ENCODE measurements at regions not wholly inside any gene's neighbourhood (a gene's known extent, or its start where the extent isn't known, plus 50 kb on each side); places are given as distances from the start of the nearest gene placed in this dataset.
"Not testable (repeated sequence)": the region's sequence is repeated elsewhere in the genome, so short reads cannot be mapped to it uniquely, and the experiment has no call there.

DNA sequence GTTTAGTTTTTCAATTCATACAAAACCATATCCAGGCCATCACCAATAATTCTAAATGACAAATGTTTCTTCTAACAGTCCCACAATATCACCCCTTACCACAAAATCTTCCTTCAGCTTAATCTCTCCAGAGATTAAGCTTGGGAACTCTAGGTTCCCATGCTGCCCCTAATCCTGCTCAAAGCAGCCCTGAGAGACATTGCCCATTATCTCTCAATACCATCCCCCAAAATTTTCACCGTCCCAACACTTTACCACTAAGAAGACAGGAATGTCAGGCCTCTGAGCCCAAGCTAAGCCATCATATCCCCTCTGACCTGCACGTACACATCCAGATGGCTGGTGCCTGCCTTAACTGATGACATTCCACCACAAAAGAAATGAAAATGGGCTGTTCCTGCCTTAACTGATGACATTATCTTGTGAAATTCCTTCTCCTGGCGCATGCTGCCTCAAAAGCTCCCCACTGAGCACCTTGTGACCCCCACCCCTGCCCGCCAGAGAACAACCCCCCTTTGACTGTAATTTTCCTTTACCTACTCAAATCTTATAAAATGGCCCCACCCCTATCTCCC lies 1530.9 kb upstream of the SPRY2 start:
- H3K27ac ChIP-seq (ENCODE audit: low read length); H3K9me3 ChIP-seq (ENCODE audit: control insufficient read depth in 2 of 2, low read length in 2 of 2); H3K4me1 ChIP-seq (ENCODE audit: control insufficient read depth, insufficient read depth, low read length); H3K4me3 ChIP-seq (ENCODE audit: low read length in 2 of 2); H3K9ac ChIP-seq (ENCODE audit: low read length in 2 of 2); H3K36me3 ChIP-seq (ENCODE audit: control insufficient read depth in 2 of 2, insufficient read depth in 2 of 2, low read length in 2 of 2); H3K27me3 ChIP-seq (ENCODE audit: control insufficient read depth in 1 of 2, insufficient read depth in 2 of 2, low read length in 2 of 2): not testable (repeated sequence)

GRCh38 chr13:81848291-81848690 lies 1507.4 kb upstream of the SPRY2 start:
- Histone ChIP-seq H3K9me3 (ENCODE audit: control insufficient read depth in 2 of 2, low read length in 2 of 2) (no peaks in the 10 kb centered on the region), H3K4me1 (ENCODE audit: control insufficient read depth, insufficient read depth, low read length) (no peaks in the 10 kb centered on the region), H3K9ac (ENCODE audit: low read length in 2 of 2) (no peak overlapping the region), H3K27me3 (ENCODE audit: control insufficient read depth in 1 of 2, insufficient read depth in 2 of 2, low read length in 2 of 2) (no peaks in the 10 kb centered on the region), H3K27ac (ENCODE audit: low read length) (no peak overlapping the region), H3K36me3 (ENCODE audit: control insufficient read depth in 2 of 2, insufficient read depth in 2 of 2, low read length in 2 of 2) (no peaks in the 10 kb centered on the region), H3K4me3 (ENCODE audit: low read length in 2 of 2) (no peak overlapping the region)

- Histone ChIP-seq H3K27ac (ENCODE audit: low read length) (no peak overlapping the region), H3K4me3 (ENCODE audit: low read length in 2 of 2) (no peak overlapping the region), H3K9ac (ENCODE audit: low read length in 2 of 2) (no peak overlapping the region), H3K9me3 (ENCODE audit: control insufficient read depth in 2 of 2, low read length in 2 of 2) (no peaks in the 10 kb centered on the region), H3K4me1 (ENCODE audit: control insufficient read depth, insufficient read depth, low read length) (no peaks in the 10 kb centered on the region), H3K36me3 (ENCODE audit: control insufficient read depth in 2 of 2, insufficient read depth in 2 of 2, low read length in 2 of 2) (no peaks in the 10 kb centered on the region), H3K27me3 (ENCODE audit: control insufficient read depth in 1 of 2, insufficient read depth in 2 of 2, low read length in 2 of 2) (no peaks in the 10 kb centered on the region)
Observed at GRCh38 chr13:81846771-81847170, 1505.8 kb upstream of the SPRY2 start.

GRCh38 chr13:81821259-81821658 lies 1480.3 kb upstream of the SPRY2 start:
- Histone ChIP-seq H3K27ac (ENCODE audit: low read length) (no peak overlapping the region), H3K4me3 (ENCODE audit: low read length in 2 of 2) (no peak overlapping the region)

GRCh38 chr13:81800433-81800832 lies 1459.5 kb upstream of the SPRY2 start:
- Histone ChIP-seq H3K27ac (ENCODE audit: low read length) (no peak overlapping the region), H3K36me3 (ENCODE audit: control insufficient read depth in 2 of 2, insufficient read depth in 2 of 2, low read length in 2 of 2) (no peaks in the 10 kb centered on the region), H3K9ac (ENCODE audit: low read length in 2 of 2) (no peak overlapping the region), H3K4me1 (ENCODE audit: control insufficient read depth, insufficient read depth, low read length) (no peaks in the 10 kb centered on the region), H3K4me3 (ENCODE audit: low read length in 2 of 2) (no peak overlapping the region), H3K9me3 (ENCODE audit: control insufficient read depth in 2 of 2, low read length in 2 of 2) (no peaks in the 10 kb centered on the region), H3K27me3 (ENCODE audit: control insufficient read depth in 1 of 2, insufficient read depth in 2 of 2, low read length in 2 of 2) (no peaks in the 10 kb centered on the region)

More at GRCh38 chr13:81821259-81821658, 1480.3 kb upstream of the SPRY2 start:
- Histone ChIP-seq H3K27me3 (ENCODE audit: control insufficient read depth in 1 of 2, insufficient read depth in 2 of 2, low read length in 2 of 2) (no peaks in the 10 kb centered on the region), H3K36me3 (ENCODE audit: control insufficient read depth in 2 of 2, insufficient read depth in 2 of 2, low read length in 2 of 2) (no peaks in the 10 kb centered on the region), H3K9ac (ENCODE audit: low read length in 2 of 2) (no peak overlapping the region), H3K4me1 (ENCODE audit: control insufficient read depth, insufficient read depth, low read length) (no peaks in the 10 kb centered on the region), H3K9me3 (ENCODE audit: control insufficient read depth in 2 of 2, low read length in 2 of 2) (no peaks in the 10 kb centered on the region)

DNA sequence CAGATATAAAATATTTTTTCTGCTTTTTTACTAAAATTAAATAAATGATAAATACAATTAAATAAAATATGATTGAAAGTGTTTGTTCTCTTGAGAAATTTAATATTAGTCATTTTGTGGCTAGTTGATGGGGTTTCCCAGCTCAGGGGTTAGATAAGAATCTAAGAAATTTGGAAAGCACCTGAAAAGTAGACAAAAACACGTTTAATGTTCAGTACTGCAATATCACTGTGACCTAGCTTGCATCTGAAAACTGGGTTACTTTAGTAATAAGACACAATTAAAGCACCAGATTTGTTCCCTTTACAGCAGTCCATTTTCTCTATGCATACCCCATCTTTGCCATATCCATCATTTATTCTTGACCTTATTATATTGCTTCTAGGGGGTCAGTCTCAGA lies 1454.8 kb upstream of the SPRY2 start:
- Histone ChIP-seq H3K27me3 (ENCODE audit: control insufficient read depth in 1 of 2, insufficient read depth in 2 of 2, low read length in 2 of 2) (no peaks in the 10 kb centered on the region), H3K4me1 (ENCODE audit: control insufficient read depth, insufficient read depth, low read length) (no peaks in the 10 kb centered on the region), H3K27ac (ENCODE audit: low read length) (no peak overlapping the region), H3K36me3 (ENCODE audit: control insufficient read depth in 2 of 2, insufficient read depth in 2 of 2, low read length in 2 of 2) (no peaks in the 10 kb centered on the region), H3K9me3 (ENCODE audit: control insufficient read depth in 2 of 2, low read length in 2 of 2) (no peaks in the 10 kb centered on the region), H3K9ac (ENCODE audit: low read length in 2 of 2) (no peak overlapping the region), H3K4me3 (ENCODE audit: low read length in 2 of 2) (no peak overlapping the region)

GRCh38 chr13:81791641-81792040 lies 1450.7 kb upstream of the SPRY2 start:
- no peaks in the 10 kb centered on the region for H3K4me1 ChIP-seq (ENCODE audit: control insufficient read depth, insufficient read depth, low read length)
- H3K4me3 ChIP-seq (ENCODE audit: low read length in 2 of 2) = no peak overlapping the region
- peak overlapping the region; percentile 25 for H3K27ac ChIP-seq (ENCODE audit: low read length)
- H3K9me3 ChIP-seq (ENCODE audit: control insufficient read depth in 2 of 2, low read length in 2 of 2) = no peaks in the 10 kb centered on the region
- H3K36me3 ChIP-seq (ENCODE audit: control insufficient read depth in 2 of 2, insufficient read depth in 2 of 2, low read length in 2 of 2) = no peaks in the 10 kb centered on the region
- no peaks in the 10 kb centered on the region for H3K27me3 ChIP-seq (ENCODE audit: control insufficient read depth in 1 of 2, insufficient read depth in 2 of 2, low read length in 2 of 2)
- H3K9ac ChIP-seq (ENCODE audit: low read length in 2 of 2) = no peak overlapping the region

DNA sequence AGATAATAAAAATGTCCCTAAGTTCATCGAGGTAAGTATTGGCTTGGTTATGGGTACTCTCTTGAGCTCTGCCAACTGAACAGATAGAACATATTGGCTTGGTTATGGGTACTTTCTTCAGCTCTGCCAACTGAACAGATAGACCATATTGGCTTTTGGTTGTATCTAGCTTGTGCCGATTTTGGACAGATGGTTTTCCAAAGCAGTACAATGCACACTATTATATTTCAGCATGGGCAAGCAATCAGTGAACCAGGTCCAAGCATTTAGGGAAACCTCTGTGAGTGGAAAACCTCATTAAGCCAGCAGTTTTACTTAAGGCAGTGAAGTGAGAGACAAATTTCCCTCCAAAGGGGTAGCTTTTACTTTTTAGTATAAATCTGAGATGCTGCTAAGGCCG lies 1440.5 kb upstream of the SPRY2 start:
- no peak overlapping the region for H3K4me3 ChIP-seq (ENCODE audit: low read length in 2 of 2)
- H3K9me3 ChIP-seq (ENCODE audit: control insufficient read depth in 2 of 2, low read length in 2 of 2) = no peaks in the 10 kb centered on the region
- no peak overlapping the region for H3K27ac ChIP-seq (ENCODE audit: low read length)
- no peaks in the 10 kb centered on the region for H3K27me3 ChIP-seq (ENCODE audit: control insufficient read depth in 1 of 2, insufficient read depth in 2 of 2, low read length in 2 of 2)
- H3K36me3 ChIP-seq (ENCODE audit: control insufficient read depth in 2 of 2, insufficient read depth in 2 of 2, low read length in 2 of 2) = no peaks in the 10 kb centered on the region
- H3K9ac ChIP-seq (ENCODE audit: low read length in 2 of 2) = no peak overlapping the region
- H3K4me1 ChIP-seq (ENCODE audit: control insufficient read depth, insufficient read depth, low read length) = no peaks in the 10 kb centered on the region

DNA sequence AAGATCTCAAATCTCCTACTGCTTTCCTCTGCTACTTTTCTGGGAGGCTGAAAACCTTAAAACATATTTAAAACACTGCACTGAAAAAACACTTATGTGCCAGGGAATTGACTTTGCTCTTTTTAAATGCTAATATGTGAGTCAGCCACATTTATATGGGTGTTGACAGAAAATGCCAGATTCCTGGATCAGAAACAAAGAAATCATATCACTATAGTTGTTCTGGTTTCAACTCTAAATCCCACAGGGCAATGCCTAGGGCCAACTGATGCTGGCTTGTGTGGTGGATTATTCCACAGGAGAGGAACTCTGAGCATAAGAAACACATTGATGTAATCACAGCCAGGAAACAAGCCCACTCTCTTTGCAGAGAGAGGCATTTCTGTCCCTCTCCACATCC lies 1439.0 kb upstream of the SPRY2 start:
- Histone ChIP-seq H3K9me3 (ENCODE audit: control insufficient read depth in 2 of 2, low read length in 2 of 2) (no peaks in the 10 kb centered on the region), H3K4me1 (ENCODE audit: control insufficient read depth, insufficient read depth, low read length) (no peaks in the 10 kb centered on the region), H3K27me3 (ENCODE audit: control insufficient read depth in 1 of 2, insufficient read depth in 2 of 2, low read length in 2 of 2) (no peaks in the 10 kb centered on the region), H3K36me3 (ENCODE audit: control insufficient read depth in 2 of 2, insufficient read depth in 2 of 2, low read length in 2 of 2) (no peaks in the 10 kb centered on the region), H3K9ac (ENCODE audit: low read length in 2 of 2) (no peak overlapping the region), H3K4me3 (ENCODE audit: low read length in 2 of 2) (no peak overlapping the region), H3K27ac (ENCODE audit: low read length) (no peak overlapping the region)

- Histone ChIP-seq H3K9ac (ENCODE audit: low read length in 2 of 2) (no peak overlapping the region), H3K9me3 (ENCODE audit: control insufficient read depth in 2 of 2, low read length in 2 of 2) (no peaks in the 10 kb centered on the region), H3K4me1 (ENCODE audit: control insufficient read depth, insufficient read depth, low read length) (no peaks in the 10 kb centered on the region), H3K36me3 (ENCODE audit: control insufficient read depth in 2 of 2, insufficient read depth in 2 of 2, low read length in 2 of 2) (no peaks in the 10 kb centered on the region), H3K27ac (ENCODE audit: low read length) (no peak overlapping the region), H3K27me3 (ENCODE audit: control insufficient read depth in 1 of 2, insufficient read depth in 2 of 2, low read length in 2 of 2) (no peaks in the 10 kb centered on the region), H3K4me3 (ENCODE audit: low read length in 2 of 2) (no peak overlapping the region)
Observed at GRCh38 chr13:81778350-81778749, 1437.4 kb upstream of the SPRY2 start.

GRCh38 chr13:81773263-81773662 lies 1432.3 kb upstream of the SPRY2 start:
- H3K27ac ChIP-seq (ENCODE audit: low read length) = no peak overlapping the region
- H3K27me3 ChIP-seq (ENCODE audit: control insufficient read depth in 1 of 2, insufficient read depth in 2 of 2, low read length in 2 of 2) = no peaks in the 10 kb centered on the region
- H3K9me3 ChIP-seq (ENCODE audit: control insufficient read depth in 2 of 2, low read length in 2 of 2) = no peaks in the 10 kb centered on the region
- no peaks in the 10 kb centered on the region for H3K36me3 ChIP-seq (ENCODE audit: control insufficient read depth in 2 of 2, insufficient read depth in 2 of 2, low read length in 2 of 2)
- no peak overlapping the region for H3K9ac ChIP-seq (ENCODE audit: low read length in 2 of 2)
- no peaks in the 10 kb centered on the region for H3K4me1 ChIP-seq (ENCODE audit: control insufficient read depth, insufficient read depth, low read length)
- H3K4me3 ChIP-seq (ENCODE audit: low read length in 2 of 2) = no peak overlapping the region

All from stomach smooth muscle (tissue), 2 donors.